ENCODE measurements at regions not wholly inside any gene's neighbourhood (a gene's known extent, or its start where the extent isn't known, plus 50 kb on each side); places are given as distances from the start of the nearest gene placed in this dataset.

- TF ChIP-seq CTCF (IDR thresholded peaks at IDR 0.05), result no peak
- TF ChIP-seq POLR2AphosphoS5 (IDR thresholded peaks at IDR 0.05), result no peak
Measured at GRCh38 chr1:118269598-118269997, 84.6 kb upstream of the SPAG17 start.
